Thyroid gland (tissue), 4 donors: ENCODE measurements at regions not wholly inside any gene's neighbourhood (a gene's known extent, or its start where the extent isn't known, plus 50 kb on each side); places are given as distances from the start of the nearest gene placed in this dataset.

Experiments
- POLR2A ChIP-seq, 2 donors: fragments of 450-650 bp; IDR thresholded peaks; one replicate each; pipeline ENCODE4 v1.6.1; 2017; ENCODE audit warnings: antibody characterized with exemption in 2 of 2, mild to moderate bottlenecking in 2 of 2, moderate library complexity in 1 of 2
- TF ChIP-seq, protein P1 (sequence below), 6 experiments: fragments of 200-600 bp in 3 of 6; fragments of 450-650 bp in 3 of 6; sonication (generic) in 3 of 6; IDR thresholded peaks; one replicate each; pipeline ENCODE4 v1.5.1; 2016 to 2019; ENCODE audit warnings: antibody characterized with exemption in 6 of 6, mild to moderate bottlenecking in 2 of 6, inconsistent platforms in 1 of 6, moderate library complexity in 1 of 6

DNA sequence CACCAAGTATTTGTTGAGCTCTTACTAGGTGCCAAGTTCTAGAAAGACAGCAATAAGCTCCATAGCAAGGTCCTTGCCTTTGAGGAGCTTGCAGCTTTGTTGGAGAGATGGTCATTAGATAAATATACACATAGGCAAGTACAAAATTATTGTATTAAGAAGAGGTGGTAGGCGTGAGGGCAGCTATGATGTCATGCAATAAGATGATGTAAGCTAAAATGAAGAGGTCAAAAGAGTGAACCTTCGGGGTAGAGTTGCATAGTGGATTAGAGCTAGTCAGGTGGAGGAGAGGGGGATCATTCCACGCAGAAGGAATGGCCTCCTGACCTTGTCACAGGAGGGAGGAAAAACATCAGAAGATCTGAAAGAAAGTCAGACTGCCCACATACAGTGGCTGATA, 141.9 kb upstream of the PCSK2 start:
- TF ChIP-seq, protein P1, sequence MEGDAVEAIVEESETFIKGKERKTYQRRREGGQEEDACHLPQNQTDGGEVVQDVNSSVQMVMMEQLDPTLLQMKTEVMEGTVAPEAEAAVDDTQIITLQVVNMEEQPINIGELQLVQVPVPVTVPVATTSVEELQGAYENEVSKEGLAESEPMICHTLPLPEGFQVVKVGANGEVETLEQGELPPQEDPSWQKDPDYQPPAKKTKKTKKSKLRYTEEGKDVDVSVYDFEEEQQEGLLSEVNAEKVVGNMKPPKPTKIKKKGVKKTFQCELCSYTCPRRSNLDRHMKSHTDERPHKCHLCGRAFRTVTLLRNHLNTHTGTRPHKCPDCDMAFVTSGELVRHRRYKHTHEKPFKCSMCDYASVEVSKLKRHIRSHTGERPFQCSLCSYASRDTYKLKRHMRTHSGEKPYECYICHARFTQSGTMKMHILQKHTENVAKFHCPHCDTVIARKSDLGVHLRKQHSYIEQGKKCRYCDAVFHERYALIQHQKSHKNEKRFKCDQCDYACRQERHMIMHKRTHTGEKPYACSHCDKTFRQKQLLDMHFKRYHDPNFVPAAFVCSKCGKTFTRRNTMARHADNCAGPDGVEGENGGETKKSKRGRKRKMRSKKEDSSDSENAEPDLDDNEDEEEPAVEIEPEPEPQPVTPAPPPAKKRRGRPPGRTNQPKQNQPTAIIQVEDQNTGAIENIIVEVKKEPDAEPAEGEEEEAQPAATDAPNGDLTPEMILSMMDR (IDR thresholded peaks at IDR 0.05): no peak
- no peak for TF ChIP-seq POLR2A (IDR thresholded peaks at IDR 0.05)
